Rectal smooth muscle tissue (tissue), 1 donor: ENCODE measurements at regions not wholly inside any gene's neighbourhood (a gene's known extent, or its start where the extent isn't known, plus 50 kb on each side); places are given as distances from the start of the nearest gene placed in this dataset.

Experiments
- H3K27ac ChIP-seq: one replicate; pipeline ENCODE4 v1.7.0; 2013; ENCODE audit warnings: low read depth, low read length, inconsistent platforms
- H3K27me3 ChIP-seq: one replicate; pipeline ENCODE4 v1.7.0; 2013; ENCODE audit warnings: low read length; ENCODE audit not compliant: control insufficient read depth, insufficient read depth
- H3K36me3 ChIP-seq: one replicate; pipeline ENCODE4 v1.7.0; 2013; ENCODE audit warnings: low read length; ENCODE audit not compliant: control insufficient read depth, insufficient read depth
- H3K4me1 ChIP-seq: one replicate; pipeline ENCODE4 v1.7.0; 2013; ENCODE audit warnings: low read length; ENCODE audit not compliant: control insufficient read depth, insufficient read depth
- H3K4me3 ChIP-seq: one replicate; pipeline ENCODE4 v1.7.0; 2013; ENCODE audit warnings: low read length
- H3K9ac ChIP-seq: one replicate; pipeline ENCODE4 v1.7.0; 2013; ENCODE audit warnings: low read length

GRCh38 chr3:64343689-64344430 is 118.6 kb upstream of the PRICKLE2 start:
- H3K4me3 ChIP-seq, result no peak overlapping the region
- no peak overlapping the region for H3K9ac ChIP-seq
- H3K4me1 ChIP-seq, result peaks cover 44% of the 10 kb centered on the region
- H3K36me3 ChIP-seq, result no peaks in the 10 kb centered on the region
- H3K27me3 ChIP-seq, result no peaks in the 10 kb centered on the region
- peak overlapping the region; percentile 89 for H3K27ac ChIP-seq

GRCh38 chr3:64342940-64343688 is 117.8 kb upstream of the PRICKLE2 start:
- Histone ChIP-seq H3K4me1 (peaks cover 42% of the 10 kb centered on the region), H3K27me3 (no peaks in the 10 kb centered on the region), H3K9ac (no peak overlapping the region)

GRCh38 chr3:64341296-64341695 is 116.0 kb upstream of the PRICKLE2 start:
- Histone ChIP-seq H3K27me3 (no peaks in the 10 kb centered on the region), H3K27ac (peak overlapping the region; percentile 89), H3K4me3 (no peak overlapping the region), H3K36me3 (no peaks in the 10 kb centered on the region), H3K4me1 (peaks cover 38% of the 10 kb centered on the region), H3K9ac (no peak overlapping the region)

More at GRCh38 chr3:64342940-64343688, 117.8 kb upstream of the PRICKLE2 start:
- no peaks in the 10 kb centered on the region for H3K36me3 ChIP-seq
- H3K27ac ChIP-seq, result peak overlapping the region; percentile 89
- no peak overlapping the region for H3K4me3 ChIP-seq

- no peak overlapping the region for H3K9ac ChIP-seq
- H3K4me3 ChIP-seq, result no peak overlapping the region
- peaks cover 36% of the 10 kb centered on the region for H3K4me1 ChIP-seq
- no peaks in the 10 kb centered on the region for H3K27me3 ChIP-seq
- H3K36me3 ChIP-seq, result no peaks in the 10 kb centered on the region
- peak overlapping the region; percentile 89 for H3K27ac ChIP-seq
Observed at GRCh38 chr3:64340641-64341101, 115.4 kb upstream of the PRICKLE2 start.

- Histone ChIP-seq H3K4me1 (peaks cover 7% of the 10 kb centered on the region), H3K27ac (no peak overlapping the region), H3K4me3 (no peak overlapping the region), H3K27me3 (no peaks in the 10 kb centered on the region), H3K9ac (no peak overlapping the region), H3K36me3 (no peaks in the 10 kb centered on the region)
Observed at GRCh38 chr3:64336488-64336887, 111.2 kb upstream of the PRICKLE2 start.

- no peaks in the 10 kb centered on the region for H3K27me3 ChIP-seq
- no peaks in the 10 kb centered on the region for H3K36me3 ChIP-seq
- H3K27ac ChIP-seq, result no peak overlapping the region
- H3K4me3 ChIP-seq, result no peak overlapping the region
- H3K9ac ChIP-seq, result no peak overlapping the region
- H3K4me1 ChIP-seq, result peaks cover 3% of the 10 kb centered on the region
Observed at GRCh38 chr3:64332459-64333350, 107.4 kb upstream of the PRICKLE2 start.

- H3K27ac ChIP-seq, result no peak overlapping the region
- H3K36me3 ChIP-seq, result no peaks in the 10 kb centered on the region
- no peaks in the 10 kb centered on the region for H3K27me3 ChIP-seq
Observed at GRCh38 chr3:64331605-64332004, 106.3 kb upstream of the PRICKLE2 start.

GRCh38 chr3:64329037-64329436 is 103.8 kb upstream of the PRICKLE2 start:
- H3K4me3 ChIP-seq, result no peak overlapping the region
- no peak overlapping the region for H3K27ac ChIP-seq
- no peaks in the 10 kb centered on the region for H3K36me3 ChIP-seq
- no peaks in the 10 kb centered on the region for H3K27me3 ChIP-seq
- no peak overlapping the region for H3K9ac ChIP-seq
- H3K4me1 ChIP-seq, result peaks cover 3% of the 10 kb centered on the region

More at GRCh38 chr3:64331605-64332004, 106.3 kb upstream of the PRICKLE2 start:
- H3K9ac ChIP-seq, result no peak overlapping the region
- H3K4me3 ChIP-seq, result no peak overlapping the region
- H3K4me1 ChIP-seq, result peaks cover 3% of the 10 kb centered on the region

GRCh38 chr3:64327100-64327804 is 102.0 kb upstream of the PRICKLE2 start:
- Histone ChIP-seq H3K4me3 (no peak overlapping the region), H3K27me3 (no peaks in the 10 kb centered on the region), H3K36me3 (no peaks in the 10 kb centered on the region), H3K4me1 (peaks cover under 1% of the 10 kb centered on the region), H3K9ac (no peak overlapping the region), H3K27ac (peak overlapping the region; percentile 25)

GRCh38 chr3:64321747-64322146 is 96.5 kb upstream of the PRICKLE2 start:
- H3K27me3 ChIP-seq, result no peaks in the 10 kb centered on the region
- no peak overlapping the region for H3K4me3 ChIP-seq
- no peak overlapping the region for H3K27ac ChIP-seq
- no peak overlapping the region for H3K9ac ChIP-seq
- peaks cover 4% of the 10 kb centered on the region for H3K4me1 ChIP-seq
- H3K36me3 ChIP-seq, result no peaks in the 10 kb centered on the region

GRCh38 chr3:64319391-64319790 is 94.1 kb upstream of the PRICKLE2 start:
- H3K4me1 ChIP-seq, result peaks cover 4% of the 10 kb centered on the region
- H3K27me3 ChIP-seq, result no peaks in the 10 kb centered on the region
- H3K4me3 ChIP-seq, result no peak overlapping the region
- no peaks in the 10 kb centered on the region for H3K36me3 ChIP-seq
- no peak overlapping the region for H3K9ac ChIP-seq
- H3K27ac ChIP-seq, result no peak overlapping the region
